NCI-H345 treated with DMSO at 0.1 percent for 48 hours (cell line): ENCODE measurements at regions not wholly inside any gene's neighbourhood (a gene's known extent, or its start where the extent isn't known, plus 50 kb on each side); places are given as distances from the start of the nearest gene placed in this dataset.
"Not testable (repeated sequence)": the region's sequence is repeated elsewhere in the genome, so short reads cannot be mapped to it uniquely, and the experiment has no call there.

ENCODE experiments used
- DNase-seq: peaks from one replicate; lab custom pipeline; 2025; ENCODE audit not compliant: unreplicated experiment; lab: John Stamatoyannopoulos, UW

- DNase-seq: no peak
These were observed 368.2 kb upstream of the SLITRK5 start for GRCh38 chr13:87302931-87303330.

- DNase-seq: no peak
These were observed 360.0 kb upstream of the SLITRK5 start for GRCh38 chr13:87311165-87311564.

- no peak for DNase-seq
These were observed 356.3 kb upstream of the SLITRK5 start for GRCh38 chr13:87314822-87315221.

- DNase-seq: no peak
These were observed 348.8 kb upstream of the SLITRK5 start for GRCh38 chr13:87322386-87322785.

- no peak for DNase-seq
These were observed 346.6 kb upstream of the SLITRK5 start for GRCh38 chr13:87324558-87324957.

- no peak for DNase-seq
These were observed 340.0 kb upstream of the SLITRK5 start for GRCh38 chr13:87331178-87331577.

- DNase-seq: no peak
These were observed 337.6 kb upstream of the SLITRK5 start for GRCh38 chr13:87333599-87333998.

GRCh38 chr13:87334176-87334575 is 337.0 kb upstream of the SLITRK5 start:
- no peak for DNase-seq

GRCh38 chr13:87336346-87336889 is 334.8 kb upstream of the SLITRK5 start:
- not testable (repeated sequence) for DNase-seq

GRCh38 chr13:87344176-87344575 is 327.0 kb upstream of the SLITRK5 start:
- no peak for DNase-seq

- DNase-seq: no peak
These were observed 315.7 kb upstream of the SLITRK5 start for GRCh38 chr13:87355451-87355850.

GRCh38 chr13:87356314-87356713 is 314.9 kb upstream of the SLITRK5 start:
- no peak for DNase-seq

GRCh38 chr13:87358319-87358718 is 312.9 kb upstream of the SLITRK5 start:
- DNase-seq: no peak

- DNase-seq: no peak
These were observed 310.0 kb upstream of the SLITRK5 start for GRCh38 chr13:87361216-87361615.

- no peak for DNase-seq
These were observed 302.5 kb upstream of the SLITRK5 start for GRCh38 chr13:87368639-87369038.

- DNase-seq: no peak
These were observed 295.1 kb upstream of the SLITRK5 start for GRCh38 chr13:87376081-87376480.

- DNase-seq: no peak
These were observed 287.1 kb upstream of the SLITRK5 start for GRCh38 chr13:87384099-87384498.

GRCh38 chr13:87393358-87393757 is 277.8 kb upstream of the SLITRK5 start:
- DNase-seq: no peak

- DNase-seq: no peak
These were observed 273.1 kb upstream of the SLITRK5 start for GRCh38 chr13:87398047-87398446.

- DNase-seq: no peak
These were observed 267.3 kb upstream of the SLITRK5 start for GRCh38 chr13:87403748-87404432.

- no peak for DNase-seq
These were observed 244.4 kb upstream of the SLITRK5 start for GRCh38 chr13:87426742-87427141.

- DNase-seq: no peak
These were observed 227.0 kb upstream of the SLITRK5 start for GRCh38 chr13:87444135-87444534.

- no peak for DNase-seq
These were observed 218.9 kb upstream of the SLITRK5 start for GRCh38 chr13:87452281-87452680.
